ENCODE measurements at regions not wholly inside any gene's neighbourhood (a gene's known extent, or its start where the extent isn't known, plus 50 kb on each side); places are given as distances from the start of the nearest gene placed in this dataset.

GRCh38 chr3:153666991-153667740 is 454.0 kb upstream of the ARHGEF26 start:
- H3K27ac Mint-ChIP-seq: no peak overlapping the region
- ChIA-PET POLR2A (no interaction called here), CTCF (no interaction called here)
- WGBS (ENCODE audit: insufficient coverage): 100% methylated on average over 2 of the region's 7 CpGs
- H3K36me3 Mint-ChIP-seq: no peaks in the 10 kb centered on the region
- peaks cover 0 to 6% (median 1%) of the 10 kb centered on the region in 3 donors for H3K4me1 Mint-ChIP-seq
- no peak overlapping the region for H3K4me3 Mint-ChIP-seq
- Histone ChIP-seq H3K27me3 (replicated peaks in 1 of 2; ENCODE audit: control insufficient read depth in 2 of 2, extremely low read depth in 1 of 2, insufficient read depth in 2 of 2, low read length in 1 of 2) (no peaks in the 10 kb centered on the region), H3K4me1 (ENCODE audit: control insufficient read depth in 1 of 2, extremely low read depth in 1 of 2, insufficient read depth in 2 of 2, low read length in 2 of 2) (no peaks in the 10 kb centered on the region), H3K27ac (ENCODE audit: low read length) (no peak overlapping the region), H3K4me3 (ENCODE audit: control insufficient read depth in 1 of 2, extremely low read depth in 1 of 2, low read length in 1 of 2) (no peak overlapping the region), H3K36me3 (ENCODE audit: control insufficient read depth in 2 of 2, extremely low read depth in 1 of 2, insufficient read depth in 1 of 2, low read length in 1 of 2) (no peaks in the 10 kb centered on the region), H3K9me3 (no peaks in the 10 kb centered on the region)
- peaks cover 0 to 3% of the 10 kb centered on the region in 2 donors for H3K27me3 Mint-ChIP-seq
- H3K9me3 Mint-ChIP-seq: peaks cover 0 to 2% (median 0%) of the 10 kb centered on the region in 3 donors
- no peak for DNase-seq
- no peak for ATAC-seq (replicated peaks in 1 of 4)

- whole genome bisulfite sequencing (ENCODE audit: insufficient coverage): 100% methylated on average over 1 of the region's 3 CpGs
- ChIA-PET POLR2A (interaction anchor here in 1 of 2 donors (0.6 kb wide), 1 partner anchor 44 kb away, joined by 3 read pairs; no protein-coding TSS in a partner anchor), CTCF (no interaction called here)
- no peak overlapping the region for H3K27ac Mint-ChIP-seq
- ATAC-seq (replicated peaks in 1 of 4) (no peak), DNase-seq (no peak)
- H3K9me3 ChIP-seq: no peaks in the 10 kb centered on the region
- peaks cover 0 to 3% (median 2%) of the 10 kb centered on the region in 3 donors for H3K4me1 Mint-ChIP-seq
- H3K36me3 ChIP-seq (ENCODE audit: control insufficient read depth in 2 of 2, extremely low read depth in 1 of 2, insufficient read depth in 1 of 2, low read length in 1 of 2): no peaks in the 10 kb centered on the region
- peaks cover 0 to 3% of the 10 kb centered on the region in 2 experiments for H3K27me3 ChIP-seq (replicated peaks in 1 of 2; ENCODE audit: control insufficient read depth in 2 of 2, extremely low read depth in 1 of 2, insufficient read depth in 2 of 2, low read length in 1 of 2)
- no peak overlapping the region for H3K4me3 Mint-ChIP-seq
- H3K9me3 Mint-ChIP-seq: no peaks in the 10 kb centered on the region
- no peak overlapping the region for H3K4me3 ChIP-seq (ENCODE audit: control insufficient read depth in 1 of 2, extremely low read depth in 1 of 2, low read length in 1 of 2)
- peaks cover 0 to 3% of the 10 kb centered on the region in 2 donors for H3K27me3 Mint-ChIP-seq
- H3K27ac ChIP-seq (ENCODE audit: low read length): no peak overlapping the region
- H3K4me1 ChIP-seq (ENCODE audit: control insufficient read depth in 1 of 2, extremely low read depth in 1 of 2, insufficient read depth in 2 of 2, low read length in 2 of 2): no peaks in the 10 kb centered on the region
- no peaks in the 10 kb centered on the region for H3K36me3 Mint-ChIP-seq
Measured at GRCh38 chr3:153669527-153669926, 451.7 kb upstream of the ARHGEF26 start.

GRCh38 chr3:153670577-153670976 is 450.6 kb upstream of the ARHGEF26 start:
- H3K9me3 Mint-ChIP-seq: no peaks in the 10 kb centered on the region
- Histone ChIP-seq H3K36me3 (ENCODE audit: control insufficient read depth in 2 of 2, extremely low read depth in 1 of 2, insufficient read depth in 1 of 2, low read length in 1 of 2) (no peaks in the 10 kb centered on the region), H3K4me3 (ENCODE audit: control insufficient read depth in 1 of 2, extremely low read depth in 1 of 2, low read length in 1 of 2) (no peak overlapping the region), H3K9me3 (no peaks in the 10 kb centered on the region), H3K27ac (ENCODE audit: low read length) (no peak overlapping the region), H3K4me1 (ENCODE audit: control insufficient read depth in 1 of 2, extremely low read depth in 1 of 2, insufficient read depth in 2 of 2, low read length in 2 of 2) (no peaks in the 10 kb centered on the region), H3K27me3 (replicated peaks in 1 of 2; ENCODE audit: control insufficient read depth in 2 of 2, extremely low read depth in 1 of 2, insufficient read depth in 2 of 2, low read length in 1 of 2) (peaks cover 0 to 3% of the 10 kb centered on the region in 2 experiments)
- H3K4me3 Mint-ChIP-seq: no peak overlapping the region
- peaks cover 0 to 3% (median 2%) of the 10 kb centered on the region in 3 donors for H3K4me1 Mint-ChIP-seq
- ATAC-seq (replicated peaks in 1 of 4) (no peak), DNase-seq (no peak)
- CTCF ChIA-PET: no interaction called here
- no peaks in the 10 kb centered on the region for H3K36me3 Mint-ChIP-seq
- POLR2A ChIA-PET: no interaction called here
- WGBS (ENCODE audit: insufficient coverage): 79% methylated on average over 3 of the region's 3 CpGs
- no peak overlapping the region for H3K27ac Mint-ChIP-seq
- peaks cover 0 to 3% of the 10 kb centered on the region in 2 donors for H3K27me3 Mint-ChIP-seq

- Histone ChIP-seq H3K9me3 (no peaks in the 10 kb centered on the region), H3K27ac (ENCODE audit: low read length) (no peak overlapping the region), H3K27me3 (replicated peaks in 1 of 2; ENCODE audit: control insufficient read depth in 2 of 2, extremely low read depth in 1 of 2, insufficient read depth in 2 of 2, low read length in 1 of 2) (peaks cover 0 to 3% of the 10 kb centered on the region in 2 experiments), H3K4me1 (ENCODE audit: control insufficient read depth in 1 of 2, extremely low read depth in 1 of 2, insufficient read depth in 2 of 2, low read length in 2 of 2) (no peaks in the 10 kb centered on the region), H3K36me3 (ENCODE audit: control insufficient read depth in 2 of 2, extremely low read depth in 1 of 2, insufficient read depth in 1 of 2, low read length in 1 of 2) (no peaks in the 10 kb centered on the region), H3K4me3 (ENCODE audit: control insufficient read depth in 1 of 2, extremely low read depth in 1 of 2, low read length in 1 of 2) (no peak overlapping the region)
- WGBS (ENCODE audit: insufficient coverage): 80% methylated on average over 1 of the region's 2 CpGs
- CTCF ChIA-PET: no interaction called here
- Mint-ChIP-seq H3K4me3 (no peak overlapping the region), H3K27ac (no peak overlapping the region), H3K36me3 (no peaks in the 10 kb centered on the region), H3K4me1 (peaks cover 0 to 3% (median 2%) of the 10 kb centered on the region in 3 donors), H3K27me3 (peaks cover 0 to 3% of the 10 kb centered on the region in 2 donors), H3K9me3 (no peaks in the 10 kb centered on the region)
- ATAC-seq (replicated peaks in 1 of 4): no peak
- POLR2A ChIA-PET: no interaction called here
- no peak for DNase-seq
Measured at GRCh38 chr3:153673853-153674252, 447.3 kb upstream of the ARHGEF26 start.

- peaks cover 0 to 8% (median 0%) of the 10 kb centered on the region in 3 donors for H3K9me3 Mint-ChIP-seq
- peaks cover 0 to 6% of the 10 kb centered on the region in 2 experiments for H3K4me1 ChIP-seq (ENCODE audit: control insufficient read depth in 1 of 2, extremely low read depth in 1 of 2, insufficient read depth in 2 of 2, low read length in 2 of 2)
- H3K27me3 ChIP-seq (replicated peaks in 1 of 2; ENCODE audit: control insufficient read depth in 2 of 2, extremely low read depth in 1 of 2, insufficient read depth in 2 of 2, low read length in 1 of 2): no peaks in the 10 kb centered on the region
- H3K4me3 Mint-ChIP-seq: no peak overlapping the region
- no peak overlapping the region for H3K4me3 ChIP-seq (ENCODE audit: control insufficient read depth in 1 of 2, extremely low read depth in 1 of 2, low read length in 1 of 2)
- no peaks in the 10 kb centered on the region for H3K9me3 ChIP-seq
- no peaks in the 10 kb centered on the region for H3K27me3 Mint-ChIP-seq
- ATAC-seq (replicated peaks in 1 of 4) (no peak), DNase-seq (no peak)
- H3K4me1 Mint-ChIP-seq: peaks cover 15 to 24% (median 16%) of the 10 kb centered on the region in 3 donors
- H3K27ac ChIP-seq (ENCODE audit: low read length): no peak overlapping the region
- ChIA-PET CTCF (no interaction called here), POLR2A (no interaction called here)
- H3K27ac Mint-ChIP-seq: peak overlapping the region in 1 of 2 donors; percentile 48
- no peaks in the 10 kb centered on the region for H3K36me3 Mint-ChIP-seq
- no peaks in the 10 kb centered on the region for H3K36me3 ChIP-seq (ENCODE audit: control insufficient read depth in 2 of 2, extremely low read depth in 1 of 2, insufficient read depth in 1 of 2, low read length in 1 of 2)
Measured at GRCh38 chr3:153679714-153680113, 441.5 kb upstream of the ARHGEF26 start.

GRCh38 chr3:153680526-153680925 is 440.7 kb upstream of the ARHGEF26 start:
- H3K9me3 Mint-ChIP-seq: peaks cover 0 to 8% (median 0%) of the 10 kb centered on the region in 3 donors
- Histone ChIP-seq H3K27ac (ENCODE audit: low read length) (no peak overlapping the region), H3K4me3 (ENCODE audit: control insufficient read depth in 1 of 2, extremely low read depth in 1 of 2, low read length in 1 of 2) (no peak overlapping the region), H3K4me1 (ENCODE audit: control insufficient read depth in 1 of 2, extremely low read depth in 1 of 2, insufficient read depth in 2 of 2, low read length in 2 of 2) (peaks cover 0 to 6% of the 10 kb centered on the region in 2 experiments), H3K27me3 (replicated peaks in 1 of 2; ENCODE audit: control insufficient read depth in 2 of 2, extremely low read depth in 1 of 2, insufficient read depth in 2 of 2, low read length in 1 of 2) (no peaks in the 10 kb centered on the region), H3K9me3 (no peaks in the 10 kb centered on the region), H3K36me3 (ENCODE audit: control insufficient read depth in 2 of 2, extremely low read depth in 1 of 2, insufficient read depth in 1 of 2, low read length in 1 of 2) (no peaks in the 10 kb centered on the region)
- no peaks in the 10 kb centered on the region for H3K36me3 Mint-ChIP-seq
- no peak overlapping the region for H3K4me3 Mint-ChIP-seq
- ATAC-seq (replicated peaks in 1 of 4): peak; percentile 65 to 86 (median 84)
- no CpG with 5 or more reads among the region's 1 CpG for WGBS (ENCODE audit: insufficient coverage)
- H3K4me1 Mint-ChIP-seq: peaks cover 15 to 24% (median 16%) of the 10 kb centered on the region in 3 donors
- POLR2A ChIA-PET: interaction anchor here in 1 of 2 donors (0.5 kb wide), 1 partner anchor 631 kb away, joined by 3 read pairs; no protein-coding TSS in a partner anchor
- CTCF ChIA-PET: interaction anchor here (0.6 to 0.7 kb wide), 2 partner anchors 14 to 59 kb away, joined by 3 read pairs; no protein-coding TSS in a partner anchor
- H3K27me3 Mint-ChIP-seq: no peaks in the 10 kb centered on the region
- DNase-seq: peak in 1 of 35 experiments; percentile 7
- peak overlapping the region; percentile 7 to 69 for H3K27ac Mint-ChIP-seq

All from T-cell (primary cell).